Prostate gland (tissue), 2 donors: ENCODE measurements at regions not wholly inside any gene's neighbourhood (a gene's known extent, or its start where the extent isn't known, plus 50 kb on each side); places are given as distances from the start of the nearest gene placed in this dataset.

Source experiments
- CTCF ChIP-seq, 4 experiments: fragments of 200-600 bp in 2 of 4; fragments of 450-650 bp in 2 of 4; sonication (generic) in 2 of 4; IDR thresholded peaks; 1 replicate in 3 of 4; 2 replicates in 1 of 4; pipeline ENCODE4 v1.5.1; 2016 to 2019; ENCODE audit warnings: antibody characterized with exemption in 4 of 4, mild to moderate bottlenecking in 2 of 4, moderate library complexity in 2 of 4
- POLR2A ChIP-seq: fragments of 450-650 bp; IDR thresholded peaks from one replicate; pipeline ENCODE4 v1.6.1; 2016; ENCODE audit warnings: antibody characterized with exemption, mild to moderate bottlenecking

- no peak for TF ChIP-seq CTCF (IDR thresholded peaks at IDR 0.05)
- no peak for TF ChIP-seq POLR2A
These were observed 328.5 kb downstream of the EPM2A start for GRCh38 chr6:145406783-145407182.
